MCF 10A (cell line): ENCODE measurements at regions not wholly inside any gene's neighbourhood (a gene's known extent, or its start where the extent isn't known, plus 50 kb on each side); places are given as distances from the start of the nearest gene placed in this dataset.
"Not testable (repeated sequence)": the region's sequence is repeated elsewhere in the genome, so short reads cannot be mapped to it uniquely, and the experiment has no call there.

ENCODE experiments used
- BruUV-seq: library from RNA; stranded (reverse); fragments of 400-500 nt; replicated peaks from 2 replicates; lab custom pipeline; 2021; lab: Mats Ljungman, UMichigan
- CTCF ChIA-PET: fragments of 300-600 bp; sonication (Branson Sonifier 250); formaldehyde crosslinking; extraction: SDS; loops from one replicate; lab custom pipeline; 2021; ENCODE audit warnings: antibody characterized with exemption, inconsistent platforms; lab: Yijun Ruan, JAX
- POLR2A ChIA-PET: fragments of 300-600, 350-650 bp; sonication (Branson Sonifier 250); formaldehyde crosslinking; extraction: SDS; loops from one replicate; lab custom pipeline; 2020; ENCODE audit warnings: antibody characterized with exemption, inconsistent platforms; lab: Yijun Ruan, JAX
- DNase-seq: peaks from one replicate; pipeline ENCODE4 v3.0.0-alpha.2; 2018; ENCODE audit not compliant: unreplicated experiment
- H3K27ac Mint-ChIP-seq: one replicate; pipeline ENCODE4 v1.8.0; 2022; ENCODE audit warnings: mild to moderate bottlenecking, low read depth, mixed read lengths; ENCODE audit not compliant: unreplicated experiment
- H3K27me3 Mint-ChIP-seq: one replicate; pipeline ENCODE4 v1.8.0; 2022; ENCODE audit warnings: mixed read lengths; ENCODE audit not compliant: insufficient read depth, unreplicated experiment
- H3K36me3 Mint-ChIP-seq: one replicate; pipeline ENCODE4 v1.8.0; 2022; ENCODE audit warnings: mild to moderate bottlenecking, moderate library complexity, mixed read lengths; ENCODE audit not compliant: insufficient read depth, unreplicated experiment
- H3K4me1 Mint-ChIP-seq: one replicate; pipeline ENCODE4 v1.8.0; 2022; ENCODE audit warnings: mixed read lengths; ENCODE audit not compliant: insufficient read depth, unreplicated experiment
- H3K4me3 Mint-ChIP-seq: one replicate; pipeline ENCODE4 v1.8.0; 2022; ENCODE audit warnings: mild to moderate bottlenecking, moderate library complexity, mixed read lengths; ENCODE audit not compliant: unreplicated experiment
- H3K9me3 Mint-ChIP-seq: one replicate; pipeline ENCODE4 v1.8.0; 2022; ENCODE audit warnings: mixed read lengths; ENCODE audit not compliant: unreplicated experiment
- intact Hi-C: fragments of 100-400 bp; cut with micrococcal nuclease; formaldehyde crosslinking; loops from 2 replicates; pipeline ENCODE4 v1.14.1; 2022
- TF ChIP-seq, protein P1 (sequence below): fragments of 200-600 bp; IDR thresholded peaks from one replicate; pipeline ENCODE4 v1.8.0; 2022; ENCODE audit warnings: antibody characterized with exemption, mild to moderate bottlenecking; ENCODE audit not compliant: unreplicated experiment

GRCh38 chrX:111581086-111581485, 69.6 kb downstream of the SERTM2 start:
- DNase-seq, result no peak
- Mint-ChIP-seq H3K4me1 (no peaks in the 10 kb centered on the region), H3K27ac (no peak overlapping the region), H3K27me3 (peaks cover 53% of the 10 kb centered on the region), H3K36me3 (no peaks in the 10 kb centered on the region), H3K4me3 (no peak overlapping the region), H3K9me3 (no peaks in the 10 kb centered on the region)
- CTCF ChIA-PET, result no interaction called here
- intact Hi-C loops, result no loop called here
- POLR2A ChIA-PET, result no interaction called here
- BruUV-seq, result no TSS peak
- TF ChIP-seq, protein P1, sequence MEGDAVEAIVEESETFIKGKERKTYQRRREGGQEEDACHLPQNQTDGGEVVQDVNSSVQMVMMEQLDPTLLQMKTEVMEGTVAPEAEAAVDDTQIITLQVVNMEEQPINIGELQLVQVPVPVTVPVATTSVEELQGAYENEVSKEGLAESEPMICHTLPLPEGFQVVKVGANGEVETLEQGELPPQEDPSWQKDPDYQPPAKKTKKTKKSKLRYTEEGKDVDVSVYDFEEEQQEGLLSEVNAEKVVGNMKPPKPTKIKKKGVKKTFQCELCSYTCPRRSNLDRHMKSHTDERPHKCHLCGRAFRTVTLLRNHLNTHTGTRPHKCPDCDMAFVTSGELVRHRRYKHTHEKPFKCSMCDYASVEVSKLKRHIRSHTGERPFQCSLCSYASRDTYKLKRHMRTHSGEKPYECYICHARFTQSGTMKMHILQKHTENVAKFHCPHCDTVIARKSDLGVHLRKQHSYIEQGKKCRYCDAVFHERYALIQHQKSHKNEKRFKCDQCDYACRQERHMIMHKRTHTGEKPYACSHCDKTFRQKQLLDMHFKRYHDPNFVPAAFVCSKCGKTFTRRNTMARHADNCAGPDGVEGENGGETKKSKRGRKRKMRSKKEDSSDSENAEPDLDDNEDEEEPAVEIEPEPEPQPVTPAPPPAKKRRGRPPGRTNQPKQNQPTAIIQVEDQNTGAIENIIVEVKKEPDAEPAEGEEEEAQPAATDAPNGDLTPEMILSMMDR, result no peak

DNA sequence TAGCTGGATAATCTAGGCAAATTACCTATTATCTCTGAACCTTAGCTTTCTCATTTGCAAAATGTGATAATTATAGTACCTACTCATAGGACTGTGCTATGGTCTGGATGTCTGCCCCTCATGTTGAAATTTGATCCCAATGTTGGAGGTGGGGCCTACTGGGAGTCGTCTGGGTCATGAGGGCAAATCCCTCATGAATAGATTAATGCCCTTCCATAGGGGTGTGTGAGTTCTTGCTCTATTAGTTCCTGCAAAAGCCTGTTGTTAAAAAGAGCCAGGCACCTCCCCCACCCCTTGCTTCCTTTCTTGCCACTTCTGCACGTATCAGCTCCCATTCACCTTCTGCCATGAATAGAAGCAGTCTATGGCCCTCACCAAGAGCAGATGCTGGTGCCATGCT, 73.9 kb downstream of the SERTM2 start:
- Mint-ChIP-seq H3K27me3 (peaks cover 50% of the 10 kb centered on the region), H3K4me1 (no peaks in the 10 kb centered on the region), H3K36me3 (no peaks in the 10 kb centered on the region), H3K27ac (no peak overlapping the region), H3K9me3 (no peaks in the 10 kb centered on the region), H3K4me3 (no peak overlapping the region)
- TF ChIP-seq, protein P1, result no peak
- DNase-seq, result no peak
- intact Hi-C loops, result no loop called here
- no TSS peak for BruUV-seq
- CTCF ChIA-PET, result no interaction called here
- POLR2A ChIA-PET, result no interaction called here

DNA sequence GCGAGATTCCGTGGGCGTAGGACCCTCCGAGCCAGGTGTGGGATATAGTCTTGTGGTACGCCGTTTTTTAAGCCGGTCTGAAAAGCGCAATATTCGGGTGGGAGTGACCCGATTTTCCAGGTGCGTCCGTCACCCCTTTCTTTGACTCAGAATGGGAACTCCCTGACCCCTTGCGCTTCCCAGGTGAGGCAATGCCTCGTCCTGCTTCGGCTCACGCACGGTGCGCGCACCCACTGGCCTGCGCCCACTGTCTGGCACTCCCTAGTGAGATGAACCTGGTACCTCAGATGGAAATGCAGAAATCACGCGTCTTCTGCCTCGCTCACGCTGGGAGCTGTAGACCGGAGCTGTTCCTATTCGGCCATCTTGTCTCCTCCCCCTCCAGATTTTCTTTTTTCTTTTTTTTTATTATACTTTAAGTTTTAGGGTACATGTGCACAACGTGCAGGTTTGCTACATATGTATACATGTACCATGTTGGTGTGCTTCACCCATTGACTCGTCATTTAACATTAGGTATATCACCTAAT, 83.0 kb downstream of the SERTM2 start:
- DNase-seq, H3K36me3 Mint-ChIP-seq, H3K9me3 Mint-ChIP-seq, H3K27ac Mint-ChIP-seq, H3K4me1 Mint-ChIP-seq, POLR2A ChIA-PET, intact Hi-C loops, CTCF ChIA-PET, BruUV-seq, H3K4me3 Mint-ChIP-seq: not testable (repeated sequence)
- peaks cover 36% of the 10 kb centered on the region for H3K27me3 Mint-ChIP-seq

GRCh38 chrX:111597967-111598366, 83.0 kb upstream of the ALG13 start:
- no TSS peak for BruUV-seq
- POLR2A ChIA-PET, result no interaction called here

More at GRCh38 chrX:111597967-111598366, 83.0 kb upstream of the ALG13 start:
- Mint-ChIP-seq H3K36me3 (no peaks in the 10 kb centered on the region), H3K27me3 (peaks cover 71% of the 10 kb centered on the region), H3K9me3 (no peaks in the 10 kb centered on the region), H3K4me3 (no peak overlapping the region), H3K4me1 (no peaks in the 10 kb centered on the region), H3K27ac (no peak overlapping the region)
- no peak for DNase-seq
- CTCF ChIA-PET, result no interaction called here
- intact Hi-C loops, result no loop called here
- TF ChIP-seq, protein P1, result no peak
